Stimulated activated CD4-positive, alpha-beta T cell treated with anti-CD3 and anti-CD28 coated beads, TNF-alpha, amount 100 ng/mL, for 24 hours (primary cell): ENCODE measurements at regions not wholly inside any gene's neighbourhood (a gene's known extent, or its start where the extent isn't known, plus 50 kb on each side); places are given as distances from the start of the nearest gene placed in this dataset.
"Not testable (repeated sequence)": the region's sequence is repeated elsewhere in the genome, so short reads cannot be mapped to it uniquely, and the experiment has no call there.

Experiments used
- DNase-seq, 3 experiments: peaks; one replicate each; pipeline ENCODE4 v3.0.0-alpha.2; 2020; ENCODE audit warnings: low read depth in 3 of 3

- no peak for DNase-seq
Measured at GRCh38 chr13:90641884-90642283, 705.6 kb upstream of the MIR17HG start.

DNA sequence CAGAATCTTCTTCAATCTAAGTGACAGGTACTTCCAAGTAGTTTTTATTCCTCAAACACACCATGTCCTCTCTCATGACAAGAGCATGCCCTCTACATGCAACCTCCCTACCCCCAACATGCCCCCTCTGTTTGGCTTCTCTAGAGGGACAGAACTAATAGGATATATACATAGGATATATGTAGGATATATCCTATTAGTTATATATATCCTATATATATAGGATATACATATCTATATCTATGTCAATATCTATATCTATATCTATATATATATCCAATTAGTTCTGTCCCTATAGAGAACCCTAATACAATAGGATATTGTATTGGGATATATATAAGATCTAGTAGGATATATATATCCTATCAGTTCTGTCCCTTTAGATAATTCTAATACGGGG is 701.9 kb upstream of the MIR17HG start:
- no peak for DNase-seq

- no peak for DNase-seq
Measured at GRCh38 chr13:90648497-90648896, 699.0 kb upstream of the MIR17HG start.

DNA sequence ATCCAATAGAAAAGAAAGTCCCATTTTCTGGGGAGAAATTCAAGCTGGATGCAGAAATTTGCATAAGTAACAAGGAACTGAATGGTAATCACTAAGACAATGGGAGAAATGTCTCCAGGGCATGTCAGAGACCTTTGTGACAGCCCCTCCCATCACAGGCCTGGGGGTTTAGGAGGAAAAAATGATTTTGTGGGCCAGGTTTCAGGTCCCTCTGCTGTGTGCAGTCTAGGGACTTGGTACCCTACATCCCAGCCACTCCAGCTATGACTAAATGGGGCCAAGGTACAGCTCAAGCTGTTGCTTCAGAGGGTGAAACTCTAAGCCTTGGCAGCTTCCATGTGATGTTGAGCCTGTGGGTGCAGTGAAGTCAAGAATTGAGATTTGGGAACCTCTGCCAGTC is 695.5 kb upstream of the MIR17HG start:
- DNase-seq = no peak

GRCh38 chr13:90654970-90655369 is 692.5 kb upstream of the MIR17HG start:
- DNase-seq = no peak

GRCh38 chr13:90664200-90664599 is 683.3 kb upstream of the MIR17HG start:
- not testable (repeated sequence) for DNase-seq

DNA sequence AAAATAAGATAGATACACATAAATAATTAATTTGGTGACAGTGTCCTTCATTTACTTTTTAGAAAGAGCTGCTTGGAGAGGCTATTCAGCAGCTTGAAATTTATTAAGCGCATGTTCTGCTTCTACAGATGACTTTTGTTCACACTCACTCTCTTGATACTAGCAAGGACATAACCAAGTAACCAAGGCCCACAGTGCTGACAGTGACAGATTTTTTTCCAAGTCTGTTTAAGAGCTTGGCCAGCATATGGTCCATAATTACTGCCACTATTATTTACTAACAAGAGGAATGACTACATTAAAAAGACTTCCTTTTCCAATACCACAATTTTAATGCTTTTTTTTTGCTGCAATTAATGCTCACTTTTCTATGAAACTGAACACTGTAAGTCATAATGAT is 673.7 kb upstream of the MIR17HG start:
- DNase-seq = no peak

- DNase-seq = no peak
Measured at GRCh38 chr13:90675129-90675528, 672.4 kb upstream of the MIR17HG start.

DNA sequence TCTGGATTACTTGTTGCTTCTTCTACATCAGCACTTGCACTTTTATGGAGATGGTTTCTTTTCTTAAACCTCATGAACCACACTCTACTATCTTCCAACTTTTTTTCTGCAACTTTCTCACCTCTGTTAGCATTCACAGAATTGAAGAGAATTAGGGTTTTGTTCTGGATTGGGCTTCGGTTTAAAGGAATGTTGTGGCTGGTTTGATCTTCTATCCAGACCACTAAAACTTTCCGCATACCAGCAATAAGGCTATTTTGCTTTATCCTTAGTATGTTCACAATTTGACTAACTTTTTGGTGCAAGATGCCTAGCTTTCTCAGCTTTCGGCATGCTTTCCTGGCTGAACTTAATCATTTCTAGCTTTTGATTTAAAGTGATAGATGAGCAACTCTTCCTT is 666.7 kb upstream of the MIR17HG start:
- no peak for DNase-seq

DNA sequence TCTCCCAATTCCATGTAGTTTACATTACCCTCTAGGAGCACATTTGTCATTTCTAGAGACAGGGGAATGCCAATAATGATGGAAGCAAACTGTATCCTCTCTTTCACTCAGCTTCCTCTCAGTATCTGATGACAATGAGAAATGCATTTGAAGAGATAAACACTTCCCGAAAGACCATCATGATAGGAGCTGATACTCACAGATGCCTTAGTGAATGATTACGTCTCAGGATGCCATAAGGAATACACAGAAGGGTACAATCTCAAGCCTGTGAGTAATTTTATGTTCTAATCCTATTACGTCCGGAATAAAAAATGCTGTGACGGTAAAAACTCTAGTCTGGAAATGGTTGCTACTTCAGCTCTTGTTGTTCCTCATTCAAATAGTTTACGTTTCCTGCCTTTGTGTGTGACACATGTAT is 663.8 kb upstream of the MIR17HG start:
- DNase-seq = no peak

DNA sequence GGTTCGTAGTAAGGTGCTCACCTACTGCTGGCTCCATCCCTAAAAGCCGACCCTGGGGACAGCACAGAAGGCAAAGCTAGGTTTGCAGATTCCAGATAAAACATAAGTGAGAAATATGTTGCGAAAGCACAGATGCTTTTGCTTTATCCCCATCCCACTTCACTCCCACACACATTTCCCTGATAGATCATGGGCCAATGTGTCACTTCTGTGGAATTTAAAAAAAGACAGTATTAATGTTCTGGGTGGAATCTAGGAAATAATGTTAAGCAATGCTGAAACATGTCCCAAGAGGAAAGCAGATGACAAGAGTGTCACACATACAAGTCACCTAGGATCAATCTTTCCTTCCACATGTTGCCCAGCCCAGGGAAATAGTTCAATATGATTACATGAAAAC is 661.0 kb upstream of the MIR17HG start:
- no peak for DNase-seq

- DNase-seq = no peak
Measured at GRCh38 chr13:90689111-90689510, 658.4 kb upstream of the MIR17HG start.

DNA sequence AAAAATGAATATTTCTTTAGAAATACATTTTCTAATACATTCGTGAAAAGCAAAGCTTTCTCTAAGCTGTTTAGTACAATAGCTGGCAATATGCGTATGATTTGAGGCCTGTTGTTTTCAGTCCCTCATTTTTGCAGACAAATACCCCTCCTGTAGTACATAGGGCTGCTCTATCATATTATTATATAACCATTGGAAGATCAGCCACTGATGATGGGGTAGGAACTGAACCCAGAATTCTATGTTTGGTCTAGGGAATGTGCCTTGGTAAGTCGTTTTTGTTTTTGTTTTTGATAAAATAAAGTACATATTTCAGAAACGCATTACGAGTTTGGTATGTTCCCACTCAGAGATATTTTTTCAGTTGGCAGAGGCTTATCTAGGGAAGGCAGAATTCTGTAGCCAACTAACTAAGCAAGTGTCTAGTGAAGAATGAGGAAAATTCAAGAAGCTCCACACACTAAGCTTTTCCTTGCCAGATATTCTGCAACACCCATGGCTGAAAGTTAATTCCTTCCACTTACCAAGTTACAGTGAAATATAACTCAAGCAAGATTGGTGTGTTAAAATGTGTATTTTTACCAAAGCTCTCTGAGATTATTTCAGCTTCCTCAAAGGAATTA is 656.9 kb upstream of the MIR17HG start:
- DNase-seq = no peak

- DNase-seq = no peak
Measured at GRCh38 chr13:90696254-90696653, 651.2 kb upstream of the MIR17HG start.

- no peak for DNase-seq
Measured at GRCh38 chr13:90696656-90697055, 650.8 kb upstream of the MIR17HG start.

- no peak for DNase-seq
Measured at GRCh38 chr13:90700340-90700739, 647.1 kb upstream of the MIR17HG start.

DNA sequence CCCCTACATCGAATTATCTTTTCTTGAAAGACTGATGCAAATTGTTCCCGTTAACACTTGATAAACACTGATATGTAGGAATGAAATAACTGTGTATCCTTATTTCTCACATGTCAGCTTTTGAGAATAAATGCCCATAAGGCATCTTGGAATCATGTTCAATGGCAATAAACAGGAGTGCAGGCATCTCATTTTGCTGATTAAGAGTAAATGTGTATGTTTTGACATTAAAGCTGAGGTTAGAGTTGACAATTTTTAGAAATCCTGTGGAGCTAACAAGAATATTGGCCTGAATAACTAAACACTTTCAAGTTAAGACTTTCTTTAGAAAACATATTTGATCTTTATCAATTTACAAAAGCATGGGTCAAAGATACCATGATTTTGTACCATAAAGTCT is 646.2 kb upstream of the MIR17HG start:
- no peak for DNase-seq

- DNase-seq = no peak
Measured at GRCh38 chr13:90702050-90702449, 645.4 kb upstream of the MIR17HG start.

DNA sequence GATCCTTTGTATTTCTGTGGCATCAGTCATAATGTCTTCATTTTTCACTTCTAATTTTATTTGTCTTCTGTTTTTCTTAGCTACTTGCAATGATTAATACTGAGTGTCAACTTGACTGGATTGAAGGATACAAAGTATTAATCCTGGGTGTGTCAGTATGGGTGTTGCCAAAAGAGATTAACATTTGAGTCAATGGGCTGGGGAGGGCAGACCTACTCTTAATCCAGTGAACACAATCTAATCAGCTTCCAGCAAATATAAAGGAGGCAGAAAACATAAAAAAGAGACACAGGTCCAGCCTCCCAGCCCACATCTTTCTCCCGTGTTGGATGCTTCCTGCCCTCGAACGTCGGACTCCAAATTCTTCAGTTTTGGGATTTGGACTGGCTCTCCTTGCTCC is 640.9 kb upstream of the MIR17HG start:
- DNase-seq = no peak

- no peak for DNase-seq
Measured at GRCh38 chr13:90708128-90708527, 639.4 kb upstream of the MIR17HG start.

- DNase-seq = no peak
Measured at GRCh38 chr13:90709319-90709718, 638.2 kb upstream of the MIR17HG start.

- DNase-seq = no peak
Measured at GRCh38 chr13:90710164-90710759, 637.2 kb upstream of the MIR17HG start.

- DNase-seq = no peak
Measured at GRCh38 chr13:90713441-90714133, 633.9 kb upstream of the MIR17HG start.
